ENCODE measurements at regions not wholly inside any gene's neighbourhood (a gene's known extent, or its start where the extent isn't known, plus 50 kb on each side); places are given as distances from the start of the nearest gene placed in this dataset.
A peak's percentile ranks its signal among the peaks of the same experiment; 100 is the strongest.
"Not testable (repeated sequence)": the region's sequence is repeated elsewhere in the genome, so short reads cannot be mapped to it uniquely, and the experiment has no call there.

- no peak for DNase-seq (ENCODE audit: low read depth)
These were observed 344.5 kb upstream of the RASGEF1B start for GRCh38 chr4:81816031-81816761.

GRCh38 chr4:81814987-81815541 is 343.4 kb upstream of the RASGEF1B start:
- no peak for DNase-seq (ENCODE audit: low read depth)

- DNase-seq (ENCODE audit: low read depth), result no peak
These were observed 340.0 kb upstream of the RASGEF1B start for GRCh38 chr4:81811562-81812293.

GRCh38 chr4:81808011-81808672 is 336.4 kb upstream of the RASGEF1B start:
- DNase-seq (ENCODE audit: low read depth), result peak; percentile 54

- no peak for DNase-seq (ENCODE audit: low read depth)
These were observed 335.7 kb upstream of the RASGEF1B start for GRCh38 chr4:81807386-81807785.

GRCh38 chr4:81806485-81806884 is 334.8 kb upstream of the RASGEF1B start:
- DNase-seq (ENCODE audit: low read depth), result no peak

GRCh38 chr4:81804849-81805248 is 333.1 kb upstream of the RASGEF1B start:
- no peak for DNase-seq (ENCODE audit: low read depth)

- DNase-seq (ENCODE audit: low read depth), result no peak
These were observed 330.7 kb upstream of the RASGEF1B start for GRCh38 chr4:81802285-81802846.

- DNase-seq (ENCODE audit: low read depth), result no peak
These were observed 327.7 kb upstream of the RASGEF1B start for GRCh38 chr4:81799371-81799770.

GRCh38 chr4:81796790-81797528 is 325.3 kb upstream of the RASGEF1B start:
- no peak for DNase-seq (ENCODE audit: low read depth)

GRCh38 chr4:81792521-81792920 is 320.8 kb upstream of the RASGEF1B start:
- DNase-seq (ENCODE audit: low read depth), result no peak

- no peak for DNase-seq (ENCODE audit: low read depth)
These were observed 318.8 kb upstream of the RASGEF1B start for GRCh38 chr4:81790477-81790876.

GRCh38 chr4:81789741-81790399 is 318.2 kb upstream of the RASGEF1B start:
- DNase-seq (ENCODE audit: low read depth), result no peak

- no peak for DNase-seq (ENCODE audit: low read depth)
These were observed 317.5 kb upstream of the RASGEF1B start for GRCh38 chr4:81789158-81789557.

GRCh38 chr4:81786766-81787165 is 315.1 kb upstream of the RASGEF1B start:
- DNase-seq (ENCODE audit: low read depth), result no peak

- DNase-seq (ENCODE audit: low read depth), result peak; percentile 1
These were observed 314.5 kb upstream of the RASGEF1B start for GRCh38 chr4:81786063-81786763.

- DNase-seq (ENCODE audit: low read depth), result no peak
These were observed 313.6 kb upstream of the RASGEF1B start for GRCh38 chr4:81785338-81785737.

- no peak for DNase-seq (ENCODE audit: low read depth)
These were observed 311.9 kb upstream of the RASGEF1B start for GRCh38 chr4:81783558-81783957.

- no peak for DNase-seq (ENCODE audit: low read depth)
These were observed 310.1 kb upstream of the RASGEF1B start for GRCh38 chr4:81781799-81782198.

GRCh38 chr4:81777718-81778117 is 306.0 kb upstream of the RASGEF1B start:
- DNase-seq (ENCODE audit: low read depth), result not testable (repeated sequence)

Data from Daoy (cell line).